ACHN (cell line): ENCODE measurements at regions not wholly inside any gene's neighbourhood (a gene's known extent, or its start where the extent isn't known, plus 50 kb on each side); places are given as distances from the start of the nearest gene placed in this dataset.

Experiments used
- DNase-seq: peaks from one replicate; pipeline ENCODE4 v3.0.0-alpha.2; 2015
- in situ Hi-C: cut with HindIII; loops from 2 replicates; pipeline ENCODE4 v1.10.0; 2017; ENCODE audit warnings: low sequenced_read_pairs, low pct_ligation_motif_present, low pct_unique_long_range_greater_than_20kb

GRCh38 chr7:144987686-144988085 lies 151.8 kb upstream of the TPK1 start:
- DNase-seq, result no peak
- in situ Hi-C loops, result no loop called here

GRCh38 chr7:144982133-144982532 lies 146.3 kb upstream of the TPK1 start:
- no peak for DNase-seq
- in situ Hi-C loops, result no loop called here

GRCh38 chr7:144975882-144976281 lies 140.0 kb upstream of the TPK1 start:
- in situ Hi-C loops, result no loop called here
- DNase-seq, result no peak

- in situ Hi-C loops, result no loop called here
- no peak for DNase-seq
These were observed 133.9 kb upstream of the TPK1 start for GRCh38 chr7:144969787-144970186.

- no peak for DNase-seq
- in situ Hi-C loops, result no loop called here
These were observed 124.9 kb upstream of the TPK1 start for GRCh38 chr7:144960763-144961162.

- DNase-seq, result no peak
- in situ Hi-C loops, result no loop called here
These were observed 122.1 kb upstream of the TPK1 start for GRCh38 chr7:144957998-144958397.

GRCh38 chr7:144955422-144955821 lies 119.6 kb upstream of the TPK1 start:
- in situ Hi-C loops, result no loop called here

GRCh38 chr7:144941127-144941526 lies 105.3 kb upstream of the TPK1 start:
- in situ Hi-C loops, result no loop called here
- DNase-seq, result no peak

More at GRCh38 chr7:144955422-144955821, 119.6 kb upstream of the TPK1 start:
- DNase-seq, result no peak

GRCh38 chr7:144937199-144937598 lies 101.3 kb upstream of the TPK1 start:
- no peak for DNase-seq
- in situ Hi-C loops, result no loop called here

GRCh38 chr7:144936314-144936713 lies 100.5 kb upstream of the TPK1 start:
- DNase-seq, result no peak
- in situ Hi-C loops, result no loop called here

- no peak for DNase-seq
- in situ Hi-C loops, result no loop called here
These were observed 74.6 kb upstream of the TPK1 start for GRCh38 chr7:144910411-144910810.

- in situ Hi-C loops, result no loop called here
These were observed 73.2 kb upstream of the TPK1 start for GRCh38 chr7:144908943-144909556.

GRCh38 chr7:144908324-144908723 lies 72.5 kb upstream of the TPK1 start:
- no peak for DNase-seq
- in situ Hi-C loops, result no loop called here

More at GRCh38 chr7:144908943-144909556, 73.2 kb upstream of the TPK1 start:
- DNase-seq, result no peak

- in situ Hi-C loops, result no loop called here
- DNase-seq, result no peak
These were observed 71.7 kb upstream of the TPK1 start for GRCh38 chr7:144907577-144907976.

- no peak for DNase-seq
- in situ Hi-C loops, result no loop called here
These were observed 67.3 kb upstream of the TPK1 start for GRCh38 chr7:144903201-144903600.

- DNase-seq, result no peak
- in situ Hi-C loops, result no loop called here
These were observed 56.9 kb upstream of the TPK1 start for GRCh38 chr7:144892761-144893160.
